ENCODE measurements at regions not wholly inside any gene's neighbourhood (a gene's known extent, or its start where the extent isn't known, plus 50 kb on each side); places are given as distances from the start of the nearest gene placed in this dataset.

- no TSS peak for BruUV-seq (replicated peaks)
- H3K27me3 ChIP-seq (ENCODE audit: control insufficient read depth, insufficient read depth, low read length) = no peaks in the 10 kb centered on the region; the same call in 1 of the 2 replicates
- CTCF ChIA-PET = interaction anchor here (0.5 kb wide), 1 partner anchor 280 kb away, joined by 3 read pairs; no protein-coding TSS in a partner anchor
- DNase-seq (ENCODE audit: low read depth, low spot score) (no peak), ATAC-seq (no peak)
- no peak overlapping the region for H3K27ac ChIP-seq (ENCODE audit: low read length)
- intact Hi-C loops (cut with micrococcal nuclease; ENCODE audit: unreplicated experiment) = no loop called here
- H3K9me3 ChIP-seq (ENCODE audit: control insufficient read depth, insufficient read depth, low read depth, low read length) = no peaks in the 10 kb centered on the region
- no peaks in the 10 kb centered on the region for H3K36me3 ChIP-seq (ENCODE audit: control insufficient read depth, insufficient read depth, low read length)
- POLR2A ChIA-PET = no interaction called here
- in situ Hi-C loops (cut with HindIII; ENCODE audit: low pct_unique_long_range_greater_than_20kb, low sequenced_read_pairs) = no loop called here
- H3K4me1 ChIP-seq (ENCODE audit: control insufficient read depth, insufficient read depth, low read length) = no peaks in the 10 kb centered on the region
- H3K4me3 ChIP-seq (ENCODE audit: low read depth in 2 of 2, low read length in 2 of 2) = no peak overlapping the region
- TF ChIP-seq CTCF (IDR thresholded peaks at IDR 0.05) (no peak), POLR2AphosphoS5 (IDR thresholded peaks at IDR 0.05; ENCODE audit: low read depth, low read length) (no peak), TCF7L2 (IDR thresholded peaks at IDR 0.05; ENCODE audit: low read depth, low read length) (no peak), REST (IDR thresholded peaks at IDR 0.05; ENCODE audit: insufficient read depth in 1 of 2, low read depth in 2 of 2, low read length in 1 of 2) (no peak), SIN3A (IDR thresholded peaks at IDR 0.05; ENCODE audit: borderline replicate concordance, insufficient read depth, low read depth, low read length) (no peak)
Observed at GRCh38 chr22:48357196-48357595, 1470.5 kb downstream of the BRD1 start.

DNA sequence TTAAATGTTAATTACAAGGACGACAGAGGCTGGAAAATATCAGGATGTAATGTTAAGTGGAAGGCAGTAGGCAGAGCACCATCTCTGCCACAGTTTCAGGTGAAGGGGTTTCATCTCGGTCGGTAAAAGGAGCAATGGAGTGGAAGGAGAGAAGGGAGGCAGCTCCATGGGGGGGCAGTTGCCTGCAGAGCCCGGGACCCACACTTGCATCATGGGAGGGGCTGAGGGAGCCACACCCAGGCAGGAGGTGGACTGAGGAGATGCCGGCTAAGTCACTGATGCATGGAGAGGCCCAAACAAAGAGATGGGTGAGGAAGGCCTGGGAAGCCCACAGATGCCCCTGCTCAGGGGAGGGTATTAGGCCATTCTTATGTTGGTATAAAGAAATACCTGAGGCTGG, 1470.9 kb downstream of the BRD1 start:
- ChIA-PET CTCF (interaction anchor here (0.5 kb wide), 1 partner anchor 279 kb away, joined by 3 read pairs; no protein-coding TSS in a partner anchor), POLR2A (no interaction called here)
- ATAC-seq (no peak), DNase-seq (ENCODE audit: low read depth, low spot score) (no peak)
- H3K27me3 ChIP-seq (ENCODE audit: control insufficient read depth, insufficient read depth, low read length) = no peaks in the 10 kb centered on the region; the same call in 1 of the 2 replicates
- no peak overlapping the region for H3K27ac ChIP-seq (ENCODE audit: low read length)
- intact Hi-C loops (cut with micrococcal nuclease; ENCODE audit: unreplicated experiment) (no loop called here), in situ Hi-C loops (cut with HindIII; ENCODE audit: low pct_unique_long_range_greater_than_20kb, low sequenced_read_pairs) (no loop called here)
- H3K9me3 ChIP-seq (ENCODE audit: control insufficient read depth, insufficient read depth, low read depth, low read length) = no peaks in the 10 kb centered on the region
- no peaks in the 10 kb centered on the region for H3K36me3 ChIP-seq (ENCODE audit: control insufficient read depth, insufficient read depth, low read length)
- no peaks in the 10 kb centered on the region for H3K4me1 ChIP-seq (ENCODE audit: control insufficient read depth, insufficient read depth, low read length)
- TF ChIP-seq REST (IDR thresholded peaks at IDR 0.05; ENCODE audit: insufficient read depth in 1 of 2, low read depth in 2 of 2, low read length in 1 of 2) (no peak), TCF7L2 (IDR thresholded peaks at IDR 0.05; ENCODE audit: low read depth, low read length) (no peak), POLR2AphosphoS5 (IDR thresholded peaks at IDR 0.05; ENCODE audit: low read depth, low read length) (no peak)
- BruUV-seq (replicated peaks) = no TSS peak
- H3K4me3 ChIP-seq (ENCODE audit: low read depth in 2 of 2, low read length in 2 of 2) = no peak overlapping the region

All from Panc1 (cell line).